HCT116 (cell line): ENCODE measurements at regions not wholly inside any gene's neighbourhood (a gene's known extent, or its start where the extent isn't known, plus 50 kb on each side); places are given as distances from the start of the nearest gene placed in this dataset.
"Not testable (repeated sequence)": the region's sequence is repeated elsewhere in the genome, so short reads cannot be mapped to it uniquely, and the experiment has no call there.

Experiments
- ATAC-seq: fragments of 200-7000 bp; cut with Tn5 transposase; 2 replicates; pipeline ENCODE4 v1.9.1; 2020; ENCODE audit warnings: mild to moderate bottlenecking, moderate library complexity
- BruUV-seq: library from RNA; stranded (reverse); fragments of 400-500 nt; replicated peaks from 2 replicates; lab custom pipeline; 2021; lab: Mats Ljungman, UMichigan
- CTCF ChIA-PET: fragments of 300-600 bp; sonication (Branson Sonifier 250); formaldehyde crosslinking; loops from one replicate; lab custom pipeline; 2021; ENCODE audit warnings: antibody characterized with exemption; lab: Charles Lee
- POLR2A ChIA-PET: fragments of 300-600, 350-600 bp; sonication (Branson Sonifier 250); formaldehyde crosslinking; loops from one replicate; lab custom pipeline; 2021; ENCODE audit warnings: antibody characterized with exemption; lab: Charles Lee
- RAD21 ChIA-PET, 2 experiments: fragments of 300-600 bp; sonication (Branson Sonifier 250); formaldehyde crosslinking; loops; one replicate each; lab custom pipeline; 2023; ENCODE audit warnings: low total read pairs in 2 of 2; ENCODE audit not compliant: uncharacterized antibody in 2 of 2, unreplicated experiment in 2 of 2, low non-redundant PET in 1 of 2; lab: Charles Lee
- DNase-seq: peaks from one replicate; pipeline ENCODE4 v3.0.0-alpha.2; 2010; ENCODE audit warnings: low read depth, low spot score
- H2AFZ ChIP-seq: fragments of 200-600 bp; shearing (Covaris generic), sonication (generic); 2 replicates; pipeline ENCODE4 v1.6.1; 2017; ENCODE audit warnings: low read depth, mixed run types, mixed read lengths, antibody characterized with exemption, low read length; ENCODE audit not compliant: poor library complexity, severe bottlenecking
- H3K27ac ChIP-seq: 2 replicates; pipeline ENCODE4 v1.5.1; 2012; ENCODE audit warnings: low read depth, low read length
- H3K27me3 ChIP-seq: fragments of 200-600 bp; sonication (generic); 2 replicates; pipeline ENCODE4 v1.6.1; 2016; ENCODE audit warnings: mixed run types, low read length, mixed read lengths; ENCODE audit not compliant: insufficient read depth
- H3K36me3 ChIP-seq, 2 experiments: fragments of 200-500 bp in 1 of 2; fragments of 200-600 bp in 1 of 2; sonication (Bioruptor generic) in 1 of 2; sonication (generic) in 1 of 2; 2 replicates each; pipeline versions ENCODE4 v1.5.1 to v1.6.1; 2014 to 2016; ENCODE audit warnings: low read length in 2 of 2, inconsistent platforms in 1 of 2, mixed read lengths in 1 of 2, mixed run types in 1 of 2; ENCODE audit not compliant: insufficient read depth in 2 of 2, control insufficient read depth in 1 of 2
- H3K4me1 ChIP-seq, 2 experiments: fragments of 200-600 bp in 1 of 2; sonication (generic) in 1 of 2; 2 replicates each; pipeline versions ENCODE4 v1.5.1 to v1.6.1; 2012 to 2017; ENCODE audit warnings: low read length in 2 of 2, inconsistent platforms in 1 of 2, mild to moderate bottlenecking in 1 of 2, mixed read lengths in 1 of 2, mixed run types in 1 of 2, moderate library complexity in 1 of 2; ENCODE audit not compliant: insufficient read depth in 2 of 2, control insufficient read depth in 1 of 2
- H3K4me2 ChIP-seq: fragments of 200-600 bp; sonication (generic); 2 replicates; pipeline ENCODE4 v1.6.1; 2017; ENCODE audit warnings: mixed run types, low read length, mixed read lengths
- H3K4me3 ChIP-seq, 2 experiments: fragments of 200-600 bp in 1 of 2; sonication (generic) in 1 of 2; replicated peaks in 1 of 2; 2 replicates each; pipeline ENCODE4 v1.5.1; 2011 to 2016; ENCODE audit warnings: low read length in 2 of 2, control low read depth in 1 of 2, low read depth in 1 of 2, mild to moderate bottlenecking in 1 of 2, mixed read lengths in 1 of 2, mixed run types in 1 of 2
- H3K79me2 ChIP-seq: fragments of 200-600 bp; sonication (generic); 2 replicates; pipeline ENCODE4 v1.6.1; 2017; ENCODE audit warnings: mild to moderate bottlenecking, mixed run types, low read length, moderate library complexity, mixed read lengths; ENCODE audit not compliant: insufficient read depth
- H3K9ac ChIP-seq: fragments of 200-600 bp; sonication (generic); 2 replicates; pipeline ENCODE4 v1.6.1; 2016; ENCODE audit warnings: low read length, mixed read lengths
- H3K9me2 ChIP-seq: fragments of 200-600 bp; sonication (generic), shearing (Covaris generic); 2 replicates; pipeline ENCODE4 v1.6.1; 2017; ENCODE audit warnings: mixed run types, mild to moderate bottlenecking, moderate library complexity; ENCODE audit not compliant: insufficient read depth
- H3K9me3 ChIP-seq, 2 experiments: fragments of 200-500 bp in 1 of 2; fragments of 200-600 bp in 1 of 2; sonication (Bioruptor generic) in 1 of 2; sonication (generic) in 1 of 2; 2 replicates each; pipeline ENCODE4 v1.6.1; 2014 to 2017; ENCODE audit warnings: low read length in 2 of 2, mixed read lengths in 2 of 2, inconsistent platforms in 1 of 2, low read depth in 1 of 2, mild to moderate bottlenecking in 1 of 2, mixed run types in 1 of 2, moderate library complexity in 1 of 2; ENCODE audit not compliant: control insufficient read depth in 1 of 2, insufficient read depth in 1 of 2
- H4K20me1 ChIP-seq: fragments of 200-600 bp; sonication (generic), shearing (Covaris generic); 2 replicates; pipeline ENCODE4 v1.6.1; 2017; ENCODE audit warnings: mixed run types, mild to moderate bottlenecking, moderate library complexity; ENCODE audit not compliant: insufficient read depth
- ATF3 ChIP-seq: IDR thresholded peaks from 2 replicates; pipeline ENCODE4 v1.6.1; 2012
- CTCF ChIP-seq, 3 experiments: fragments of 200-600 bp in 1 of 3; sonication (generic) in 1 of 3; IDR thresholded peaks in 2 of 3; conservative IDR thresholded peaks in 1 of 3; 2 replicates each; pipeline ENCODE4 v1.5.1; 2012 to 2017; ENCODE audit warnings: low read depth in 2 of 3, low read length in 2 of 3, antibody characterized with exemption in 1 of 3, borderline replicate concordance in 1 of 3, control low read depth in 1 of 3, mild to moderate bottlenecking in 1 of 3, mixed read lengths in 1 of 3, mixed run types in 1 of 3, moderate library complexity in 1 of 3; ENCODE audit not compliant: insufficient read depth in 1 of 3
- JUND ChIP-seq: IDR thresholded peaks from 2 replicates; pipeline ENCODE4 v1.6.1; 2012
- POLR2A ChIP-seq: IDR thresholded peaks from 2 replicates; pipeline ENCODE4 v1.7.0; 2011; ENCODE audit warnings: borderline replicate concordance; ENCODE audit not compliant: insufficient read depth, insufficient read length; ENCODE audit errors: extremely low read depth
- RAD21 ChIP-seq: IDR thresholded peaks from 2 replicates; pipeline ENCODE4 v1.6.1; 2012; ENCODE audit warnings: low read depth, mild to moderate bottlenecking
- SIN3A ChIP-seq: IDR thresholded peaks from 2 replicates; pipeline ENCODE4 v1.6.1; 2012; ENCODE audit warnings: low read depth
- ZBTB33 ChIP-seq: IDR thresholded peaks from 2 replicates; pipeline ENCODE4 v1.6.1; 2011; ENCODE audit warnings: mild to moderate bottlenecking, low read length, moderate library complexity; ENCODE audit not compliant: insufficient replicate concordance; ENCODE audit errors: extremely low read depth
- ZFX ChIP-seq: fragments of 450-650 bp; IDR thresholded peaks from 2 replicates; pipeline ENCODE4 v1.6.1; 2017
- ZNF274 ChIP-seq: fragments of 200-500 bp; sonication (Bioruptor generic); IDR thresholded peaks from 2 replicates; pipeline ENCODE4 v1.6.1; 2014; ENCODE audit warnings: mild to moderate bottlenecking, low read depth, low read length, inconsistent platforms
- intact Hi-C: fragments of 100-400 bp; cut with micrococcal nuclease; formaldehyde crosslinking; loops from 2 replicates; pipeline ENCODE4 v1.10.0; 2022

GRCh38 chrX:64571011-64571410 is 175.8 kb upstream of the MTMR8 start:
- no peak overlapping the region for H3K4me3 ChIP-seq
- intact Hi-C loops, result no loop called here
- H3K9ac ChIP-seq, result no peak overlapping the region
- CTCF ChIA-PET, result no interaction called here
- H3K27ac ChIP-seq, result no peak overlapping the region
- DNase-seq, result no peak
- no peak overlapping the region for H3K4me2 ChIP-seq
- ATAC-seq, result no peak
- no peaks in the 10 kb centered on the region for H3K79me2 ChIP-seq
- TF ChIP-seq ZNF274 (no peak), ZFX (no peak)
- no peaks in the 10 kb centered on the region for H3K4me1 ChIP-seq
- RAD21 ChIA-PET, result no interaction called here
- POLR2A ChIA-PET, result no interaction called here
- BruUV-seq, result no TSS peak
- H4K20me1 ChIP-seq, result no peaks in the 10 kb centered on the region
- H3K27me3 ChIP-seq, result no peaks in the 10 kb centered on the region
- H3K9me2 ChIP-seq, result no peaks in the 10 kb centered on the region
- H3K9me3 ChIP-seq, result no peaks in the 10 kb centered on the region
- no peak overlapping the region for H2AFZ ChIP-seq
- no peaks in the 10 kb centered on the region for H3K36me3 ChIP-seq

- no peak overlapping the region for H2AFZ ChIP-seq
- no peak overlapping the region for H3K9ac ChIP-seq
- ATAC-seq, result no peak
- H3K9me3 ChIP-seq, result no peaks in the 10 kb centered on the region
- TF ChIP-seq SIN3A (no peak), JUND (no peak), ZNF274 (no peak), POLR2A (no peak), ATF3 (no peak), RAD21 (peak; percentile 6; the same call in 1 of the 2 replicates), ZBTB33 (no peak), CTCF (IDR thresholded peaks at IDR 0.05 in 2 of 3, conservative IDR thresholded peaks at IDR 0.05 in 1 of 3; ENCODE audit: borderline replicate concordance in 1 of 3, insufficient read depth in 1 of 3, low read depth in 2 of 3, low read length in 2 of 3) (peak in 2 of 3 experiments; percentile 16 to 25; a peak in 2 of 6 replicates)
- TF ChIP-seq, all 23 proteins: peak for 2
- Histone ChIP-seq H3K4me3 (no peak overlapping the region), H3K4me1 (no peaks in the 10 kb centered on the region), H4K20me1 (no peaks in the 10 kb centered on the region), H3K79me2 (no peaks in the 10 kb centered on the region), H3K4me2 (no peak overlapping the region), H3K36me3 (no peaks in the 10 kb centered on the region), H3K9me2 (no peaks in the 10 kb centered on the region), H3K27me3 (no peaks in the 10 kb centered on the region), H3K27ac (no peak overlapping the region)
- ChIA-PET CTCF (no interaction called here), POLR2A (no interaction called here), RAD21 (no interaction called here)
- intact Hi-C loops, result no loop called here
- no peak for DNase-seq
- BruUV-seq, result no TSS peak
Measured at GRCh38 chrX:64570204-64570603, 175.0 kb upstream of the MTMR8 start.

GRCh38 chrX:64565348-64565747 is 170.1 kb upstream of the MTMR8 start:
- ATAC-seq, H3K36me3 ChIP-seq, H3K27me3 ChIP-seq, CTCF ChIA-PET, DNase-seq, intact Hi-C loops, POLR2A ChIA-PET, H3K9me2 ChIP-seq, H3K4me1 ChIP-seq, H3K4me3 ChIP-seq, H3K79me2 ChIP-seq, H3K27ac ChIP-seq, RAD21 ChIA-PET, H2AFZ ChIP-seq, H3K9me3 ChIP-seq, BruUV-seq, H3K4me2 ChIP-seq, H4K20me1 ChIP-seq, H3K9ac ChIP-seq: not testable (repeated sequence)
